HCEC 1CT (cell line): ENCODE measurements at regions not wholly inside any gene's neighbourhood (a gene's known extent, or its start where the extent isn't known, plus 50 kb on each side); places are given as distances from the start of the nearest gene placed in this dataset.

Experiments
- DNase-seq: peaks from one replicate; pipeline ENCODE4 v3.0.0-alpha.2; 2017

DNA sequence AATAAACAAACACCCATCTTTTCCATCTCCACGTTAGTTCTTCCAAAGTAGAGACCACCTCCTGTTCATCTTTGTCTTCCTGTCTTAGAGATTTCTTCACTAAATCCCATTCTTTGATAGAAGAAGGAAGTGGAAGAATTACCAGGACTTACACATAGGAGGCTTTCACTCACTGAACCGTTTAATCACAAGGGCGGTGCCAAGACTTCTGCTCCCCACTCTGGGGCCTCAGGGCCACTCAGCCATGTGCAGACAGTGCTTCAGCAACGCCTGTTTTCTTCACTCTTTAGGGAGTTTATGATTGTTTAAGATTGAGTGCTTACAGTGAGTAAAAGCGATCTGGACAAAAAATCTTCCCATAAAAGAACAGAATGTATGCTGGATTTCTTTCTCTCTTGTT, 63.9 kb upstream of the SORCS3 start:
- DNase-seq, result no peak

DNA sequence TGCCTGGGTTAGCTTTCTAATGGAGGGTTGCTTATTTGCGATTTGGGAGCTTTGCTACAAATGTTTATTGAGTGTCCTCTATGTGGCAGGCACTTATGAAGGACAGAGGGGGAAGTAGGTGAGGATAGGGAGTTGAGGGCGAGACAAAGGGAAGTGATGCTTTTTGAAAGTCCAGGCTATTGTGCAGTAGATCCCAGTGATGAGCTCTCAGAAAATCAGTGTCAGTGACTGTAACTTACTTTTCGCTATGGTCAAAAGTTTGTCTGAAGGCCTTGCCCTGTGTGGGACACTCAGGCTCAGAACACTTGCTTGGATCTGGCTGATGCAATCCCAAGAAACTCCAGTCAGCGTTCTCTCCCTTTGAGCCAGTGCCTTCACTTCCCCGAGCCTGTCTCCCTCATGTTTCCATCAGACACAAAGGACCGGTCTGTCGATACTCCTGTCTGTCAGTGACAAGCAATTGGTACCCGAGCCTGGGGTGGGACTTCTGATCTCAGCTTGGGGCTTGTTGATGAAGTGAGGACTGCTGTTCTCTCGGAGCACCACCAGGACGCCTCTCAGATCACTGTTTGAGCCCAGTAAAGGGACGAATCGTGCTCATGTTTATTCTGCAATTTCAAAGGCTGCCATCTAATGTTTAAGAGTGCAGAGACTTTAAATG, 63.1 kb upstream of the SORCS3 start:
- no peak for DNase-seq

DNA sequence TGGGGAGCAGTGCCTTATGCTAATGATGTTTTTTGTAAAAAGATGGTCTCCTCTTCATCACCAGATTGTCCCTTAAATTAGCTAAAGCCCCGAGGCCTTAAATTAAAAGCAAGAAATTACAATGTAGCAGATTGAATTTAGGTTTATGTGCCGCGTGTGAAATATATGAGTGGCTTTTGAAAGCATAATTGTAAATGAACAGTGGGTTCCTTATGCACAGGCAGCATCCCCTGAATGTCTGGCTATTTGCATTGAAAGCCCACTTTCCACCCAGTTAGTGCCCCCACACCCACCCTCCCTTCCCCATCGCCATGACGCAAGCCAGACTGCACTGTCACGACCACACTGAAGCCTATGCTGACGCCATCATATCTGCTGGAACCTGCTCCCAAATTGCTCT, 62.4 kb upstream of the SORCS3 start:
- DNase-seq, result no peak

DNA sequence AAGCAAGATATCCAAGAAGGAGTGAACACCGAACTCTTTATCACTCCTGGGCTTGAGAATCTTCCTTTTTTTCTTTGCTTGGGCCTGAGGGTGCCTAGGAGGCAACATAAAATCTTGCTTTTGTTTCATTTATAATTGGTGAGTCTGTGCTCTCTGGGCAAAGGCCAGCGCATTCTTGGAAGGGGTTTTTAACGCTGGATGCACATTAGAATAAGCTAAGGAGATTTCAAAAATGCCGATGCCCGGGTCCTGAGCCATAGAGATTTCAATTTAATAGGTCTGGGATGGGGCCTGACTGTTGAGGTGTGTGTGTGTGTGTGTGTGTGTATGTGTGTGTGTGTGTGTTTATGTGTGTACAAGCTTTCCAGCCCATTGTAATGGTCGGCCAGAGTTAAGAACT, 62.0 kb upstream of the SORCS3 start:
- no peak for DNase-seq

DNA sequence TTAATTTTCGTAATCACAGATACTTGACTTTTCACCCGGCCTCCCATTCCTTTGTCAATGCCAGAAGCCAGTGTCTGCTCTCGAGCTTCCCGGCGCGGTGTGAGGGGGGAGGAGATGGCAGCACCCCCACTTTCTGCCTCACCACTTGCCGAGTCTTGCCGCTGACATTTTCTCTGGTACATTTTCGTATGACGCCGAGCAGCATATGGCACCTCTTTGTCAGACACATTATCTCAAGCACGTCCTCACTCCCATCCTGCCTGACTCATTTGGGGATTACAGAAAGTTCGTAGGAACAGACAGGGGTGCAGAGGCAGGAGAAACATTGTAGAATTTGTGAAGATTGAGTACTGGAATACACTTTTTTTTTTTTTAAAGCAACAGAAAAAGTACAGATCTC, 60.8 kb upstream of the SORCS3 start:
- DNase-seq, result no peak

DNA sequence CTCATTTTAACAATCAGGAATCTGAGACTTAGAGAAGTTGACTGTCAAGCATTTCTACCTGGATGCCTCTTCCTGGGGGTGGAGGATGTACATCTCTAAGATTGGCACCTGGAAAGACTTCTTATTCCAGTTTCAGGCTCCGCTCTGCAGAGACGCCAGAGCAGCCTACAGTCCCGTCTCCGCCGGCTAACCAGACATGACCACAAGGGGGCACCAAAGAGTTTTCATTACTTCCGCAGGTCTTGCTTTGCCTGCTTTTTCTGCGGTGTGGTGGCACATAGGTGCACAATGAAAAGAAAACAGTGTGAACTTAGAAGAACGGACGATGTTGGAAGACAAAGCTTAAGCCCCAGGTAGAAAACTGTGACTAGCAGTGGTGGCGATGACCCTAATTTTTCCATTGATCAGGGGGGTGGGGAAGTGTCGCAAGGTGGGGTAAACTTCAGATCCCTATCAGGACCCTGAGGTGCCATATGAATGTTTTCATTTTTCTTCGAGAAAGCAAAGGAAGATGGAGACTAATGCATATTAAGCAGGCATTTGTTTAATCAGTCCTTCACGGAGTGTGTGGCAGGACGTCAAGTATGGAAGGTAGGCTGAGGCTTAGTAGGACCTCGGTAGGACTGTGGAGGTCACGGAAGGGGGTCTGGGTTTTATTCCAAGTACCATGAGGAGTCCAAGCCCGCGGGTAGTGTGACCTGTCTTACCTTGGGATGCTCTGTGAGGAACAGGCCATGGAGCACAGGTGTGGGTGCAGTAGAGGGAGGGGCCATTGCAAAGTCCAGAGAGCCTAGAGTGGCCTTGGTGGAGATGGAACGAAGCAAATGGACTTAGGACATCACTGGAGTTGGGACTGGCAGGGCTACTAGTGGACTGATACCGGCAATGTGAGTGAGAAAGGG, 60.1 kb upstream of the SORCS3 start:
- peak; percentile 20 for DNase-seq

DNA sequence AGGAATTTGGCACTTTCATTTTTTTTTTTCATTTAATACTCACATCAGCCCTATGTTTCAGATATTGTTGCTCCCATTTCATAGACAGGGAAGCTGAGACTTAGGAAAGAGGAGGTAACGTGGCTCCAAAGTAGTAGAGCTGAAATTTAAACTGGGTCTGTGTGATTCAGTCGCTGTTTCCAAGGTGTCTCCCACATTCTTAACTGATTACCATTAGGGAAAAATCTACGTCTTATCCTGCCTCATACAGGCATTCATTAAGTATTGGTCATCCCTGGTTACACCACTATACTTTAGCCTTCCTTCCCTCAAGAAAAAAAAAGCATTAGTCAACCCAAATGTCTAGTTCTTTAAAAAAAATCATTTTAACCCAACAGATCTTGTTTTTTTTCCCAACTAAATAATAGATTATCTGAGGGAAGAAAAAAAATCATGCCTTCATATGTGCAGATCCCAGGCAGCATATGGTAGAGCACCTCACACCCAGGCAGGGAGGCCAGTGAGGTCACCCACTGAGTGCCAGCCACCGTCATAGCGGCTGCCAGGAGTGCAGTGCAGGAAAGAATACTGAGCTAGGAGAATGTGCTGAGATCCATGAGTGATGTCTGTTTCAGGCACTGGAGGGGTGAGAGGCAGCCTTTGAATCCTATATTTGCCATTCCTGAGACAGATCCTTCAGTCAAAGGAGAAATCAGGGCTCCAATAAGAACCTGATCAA, 59.0 kb upstream of the SORCS3 start:
- DNase-seq, result peak; percentile 51

DNA sequence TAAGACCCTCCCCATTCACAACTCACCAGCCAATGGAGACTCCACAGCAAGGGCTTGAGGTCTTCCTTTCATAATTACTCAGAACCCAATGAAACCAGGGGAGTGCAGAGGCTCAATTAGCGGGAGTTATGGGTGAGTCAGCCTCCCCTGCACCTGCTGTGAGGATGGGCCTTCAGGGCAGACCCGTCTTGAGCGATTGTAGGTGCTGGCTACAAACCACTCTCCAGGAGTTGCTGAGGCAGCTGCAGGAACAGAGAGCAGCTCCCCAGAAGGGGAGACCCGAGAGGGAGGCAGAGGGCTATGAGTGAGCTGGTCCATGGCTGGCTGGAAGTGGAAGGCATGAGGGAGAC, 58.5 kb upstream of the SORCS3 start:
- DNase-seq, result no peak

DNA sequence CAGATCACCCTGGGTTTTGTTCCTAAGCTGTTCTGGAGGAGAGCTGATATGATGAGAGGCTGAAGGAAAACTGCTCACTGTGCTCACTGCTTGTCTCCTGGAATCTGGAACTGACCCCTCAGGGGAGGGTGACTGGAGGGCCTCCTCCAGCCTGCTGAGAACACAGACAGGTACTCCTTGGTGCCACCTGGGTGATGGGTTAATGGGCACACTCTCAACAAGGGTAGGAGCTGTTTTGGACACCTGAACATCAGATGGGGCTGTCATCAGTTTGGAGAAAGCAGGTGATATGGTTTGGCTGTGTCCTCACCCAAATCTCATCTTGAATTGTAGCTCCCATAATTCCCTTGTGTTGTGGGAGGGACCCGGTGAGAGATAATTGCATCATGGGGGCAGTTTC, 58.1 kb upstream of the SORCS3 start:
- no peak for DNase-seq

DNA sequence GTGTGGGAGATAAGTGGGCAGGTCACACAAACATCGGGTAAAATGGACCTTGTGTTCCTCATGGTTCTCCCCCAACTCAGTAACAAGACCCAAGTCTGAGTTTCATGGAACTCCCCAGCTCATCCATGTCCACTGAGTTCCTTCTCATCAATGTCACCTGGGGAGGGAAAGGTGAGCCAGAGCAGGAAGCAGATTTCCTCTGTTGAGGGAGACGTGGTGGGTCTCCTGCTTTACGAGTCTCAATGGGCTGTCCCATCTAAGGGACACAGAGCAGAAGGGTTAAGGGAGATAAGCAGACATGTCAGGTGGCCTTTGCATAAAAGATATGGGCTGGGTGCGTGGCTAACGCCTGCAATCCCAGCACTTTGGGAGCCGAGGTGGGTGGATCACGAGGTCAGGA, 56.5 kb upstream of the SORCS3 start:
- no peak for DNase-seq

DNA sequence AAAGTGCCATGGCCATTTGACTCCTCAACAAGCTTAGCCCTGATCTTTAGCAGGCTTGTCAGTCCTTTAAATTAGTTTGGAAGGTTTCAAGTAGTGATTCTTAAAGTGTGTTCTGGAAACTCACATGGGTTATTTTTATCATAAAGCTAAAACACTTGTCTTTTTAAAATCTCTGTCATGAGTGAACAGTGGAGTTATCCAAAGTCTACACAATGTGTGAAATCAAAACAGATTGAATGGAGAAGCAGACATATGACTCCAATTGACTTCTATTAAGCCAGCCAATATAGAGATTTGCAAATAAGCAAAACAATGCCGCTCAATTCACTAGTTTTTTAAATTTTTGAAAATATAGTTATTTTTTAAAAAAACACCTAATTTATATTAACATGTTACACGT, 53.3 kb upstream of the SORCS3 start:
- DNase-seq, result no peak

DNA sequence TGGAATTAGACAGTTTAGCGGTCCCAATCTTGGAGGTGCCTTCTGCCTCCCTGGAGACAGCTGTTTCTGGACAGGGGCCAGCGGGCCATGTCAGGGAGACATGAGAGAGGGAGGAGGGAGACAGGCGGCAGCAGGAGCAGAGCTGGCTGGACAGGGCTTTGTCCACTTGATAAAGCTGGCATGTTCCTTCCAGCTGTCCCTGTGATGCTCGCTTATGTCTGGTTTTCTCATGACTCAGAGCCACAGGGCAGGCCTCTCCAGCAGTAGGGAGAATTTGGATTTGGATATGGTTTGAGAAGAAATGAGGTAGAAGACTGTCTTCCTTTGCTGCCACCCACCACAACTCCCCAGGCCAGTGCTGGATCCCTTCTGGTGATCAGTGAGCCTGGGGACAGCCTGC, 51.7 kb upstream of the SORCS3 start:
- DNase-seq, result peak; percentile 9

DNA sequence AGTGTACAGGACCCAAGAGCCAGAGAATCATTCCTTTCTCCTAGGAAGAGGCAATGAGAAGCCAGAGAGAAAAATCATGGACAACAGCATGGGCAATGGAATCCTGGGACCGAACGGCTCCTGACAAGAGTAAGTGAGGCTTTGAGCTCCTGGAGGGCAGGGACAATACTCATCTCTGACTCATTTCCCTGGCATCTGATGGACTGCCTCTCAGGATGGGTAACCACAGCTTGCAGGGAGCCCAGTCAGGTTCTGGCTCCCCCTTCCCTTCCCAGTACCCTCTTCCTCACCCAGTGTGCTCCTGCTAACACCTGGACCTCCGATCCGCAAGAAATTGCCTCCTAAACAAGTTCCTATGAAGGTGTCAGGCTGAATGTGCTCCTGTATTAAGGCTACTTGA, 51.2 kb upstream of the SORCS3 start:
- peak; percentile 42 for DNase-seq
